HG03442 (cell line): ENCODE measurements at regions not wholly inside any gene's neighbourhood (a gene's known extent, or its start where the extent isn't known, plus 50 kb on each side); places are given as distances from the start of the nearest gene placed in this dataset.

Experiments used
- ATAC-seq: cut with Tn5 transposase; IDR thresholded peaks from one replicate; pipeline ENCODE4 v1.9.1; 2021; ENCODE audit warnings: mild to moderate bottlenecking, moderate library complexity; ENCODE audit not compliant: unreplicated experiment

DNA sequence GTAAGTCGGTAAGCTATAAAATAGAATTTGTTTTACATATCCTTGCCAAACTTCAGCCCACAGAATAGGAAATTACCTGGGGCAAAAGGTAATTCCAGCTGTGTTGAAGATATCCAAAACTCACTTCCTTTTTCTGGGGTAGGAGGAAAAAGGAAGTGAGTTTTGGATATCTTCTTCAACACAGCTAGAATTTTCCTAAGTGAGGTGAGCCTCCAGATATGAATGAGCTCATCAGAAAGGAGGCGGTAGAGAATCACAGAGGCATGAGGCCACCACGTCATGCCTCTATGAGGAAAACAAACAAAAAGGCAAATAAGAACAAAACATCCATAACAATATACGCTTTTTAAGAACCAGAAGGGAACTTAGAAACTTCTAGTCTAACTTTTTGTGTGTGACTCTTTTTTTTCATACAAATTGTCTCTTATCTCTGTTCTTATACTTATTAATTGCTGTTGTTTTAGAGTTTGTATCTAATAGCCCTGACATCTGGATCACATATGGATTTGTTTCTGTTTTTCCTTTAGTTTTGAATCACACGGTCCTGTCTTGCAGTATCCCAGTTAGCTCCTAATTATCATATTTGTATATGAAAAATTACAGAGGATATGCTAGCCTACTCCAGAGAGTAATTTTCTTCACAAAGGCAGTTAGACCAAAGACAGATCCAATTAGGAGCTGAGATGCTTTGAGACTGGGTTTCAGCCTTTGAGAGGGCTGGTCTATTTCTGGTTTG, 104.5 kb downstream of the RBM43 start:
- ATAC-seq = no peak

DNA sequence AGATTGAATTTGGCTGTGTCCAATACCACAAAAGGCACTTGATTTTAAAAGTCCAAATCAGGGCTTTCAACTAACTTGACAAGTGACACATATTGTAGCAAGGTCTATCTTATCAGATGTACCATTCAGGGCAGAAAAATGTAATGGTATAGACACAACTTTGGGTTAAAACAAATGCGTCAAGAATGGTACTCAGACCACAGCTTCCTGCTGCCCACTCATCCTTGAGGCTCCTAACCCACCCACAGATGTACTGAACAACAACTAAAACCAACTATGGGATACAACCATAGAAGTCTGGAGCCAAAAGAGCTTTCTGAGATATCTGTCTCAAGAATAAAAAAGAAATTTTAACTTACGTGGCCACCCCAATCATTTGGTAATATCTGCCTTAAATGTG, 105.2 kb downstream of the RBM43 start:
- ATAC-seq = no peak

DNA sequence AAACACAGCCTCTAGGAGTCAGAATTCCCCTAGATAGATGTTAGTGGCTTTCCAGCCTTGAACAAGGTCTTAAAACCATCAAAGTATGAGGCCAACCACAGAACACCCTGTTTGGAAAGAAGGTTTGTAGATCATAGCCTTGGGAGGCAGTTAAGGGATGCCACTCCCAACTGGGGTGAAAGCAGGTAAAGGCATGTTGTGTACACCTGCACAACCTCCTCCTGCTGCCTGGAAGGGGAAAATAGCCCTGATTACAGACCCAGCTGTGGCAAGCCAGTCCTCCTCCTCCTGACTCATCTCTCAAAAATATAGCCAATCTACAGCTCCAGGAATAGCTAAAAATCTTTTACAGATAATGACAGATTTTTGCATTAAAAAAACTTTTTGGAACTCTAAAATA, 108.1 kb downstream of the RBM43 start:
- ATAC-seq = no peak

DNA sequence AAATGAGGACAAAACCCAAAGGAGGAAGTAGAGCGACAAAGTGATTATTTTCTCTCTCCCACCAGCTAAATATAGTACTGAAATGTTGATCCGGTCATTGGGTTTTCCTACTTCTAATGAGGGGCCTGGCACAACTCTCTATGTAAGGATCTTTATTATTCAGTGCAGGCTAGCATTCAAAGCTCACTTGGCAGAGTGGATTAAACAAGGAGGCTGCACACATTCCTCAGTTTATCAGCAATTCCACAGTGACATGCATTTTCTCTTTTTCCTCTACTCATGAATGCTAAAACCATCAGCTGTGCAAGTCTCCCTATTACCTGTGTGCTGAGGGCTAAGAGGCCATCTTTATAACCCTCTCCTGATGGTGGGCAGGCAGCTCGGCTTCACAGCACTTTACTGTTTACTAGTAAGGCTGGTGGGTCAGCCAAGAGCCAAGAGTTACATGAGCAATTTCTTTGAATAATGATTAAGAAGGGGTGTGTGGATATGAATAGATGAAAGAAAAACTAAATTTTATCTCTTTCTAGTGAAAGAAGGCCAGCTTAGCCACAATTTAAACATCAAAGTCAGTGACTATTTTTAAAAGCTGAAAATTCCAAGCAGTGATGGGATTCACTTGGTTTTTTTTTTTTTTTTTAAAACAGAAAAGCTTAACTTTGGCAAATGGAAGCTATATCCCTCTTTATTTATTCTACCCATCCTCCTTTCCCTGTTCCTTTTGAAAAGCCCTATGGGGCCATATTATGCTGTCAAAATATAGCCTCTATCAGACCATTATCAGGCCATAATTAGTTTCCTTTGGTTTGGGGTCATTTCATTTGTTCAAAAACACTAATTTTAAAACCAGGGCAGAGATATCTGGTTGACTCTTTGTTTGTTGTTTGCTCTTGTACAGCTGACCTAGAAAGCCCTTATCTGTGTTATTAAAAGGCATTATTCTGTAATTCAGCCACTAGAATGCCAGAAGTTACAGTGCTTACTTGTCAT, 111.0 kb downstream of the RBM43 start:
- no peak for ATAC-seq

- ATAC-seq = no peak
Observed at GRCh38 chr2:151138507-151138906, 123.2 kb downstream of the RBM43 start.

DNA sequence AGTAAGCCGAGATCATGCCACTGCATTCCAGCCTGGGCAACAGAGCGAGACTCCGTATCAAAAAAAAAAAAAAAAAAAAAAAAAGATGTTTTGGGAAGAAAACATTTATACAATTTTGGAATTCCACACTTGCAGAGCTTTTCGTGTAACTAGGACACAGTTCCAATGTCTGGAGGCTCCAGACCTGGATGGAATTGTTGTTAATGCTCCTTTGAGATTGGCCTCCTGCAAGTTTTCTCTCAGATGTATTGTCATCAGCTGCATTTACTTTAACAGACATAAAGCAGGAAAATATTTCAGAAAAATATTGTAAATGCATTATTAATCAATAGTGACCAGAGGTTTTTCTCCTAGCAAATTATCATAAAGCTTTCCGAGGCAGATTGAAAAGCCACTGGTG, 124.1 kb downstream of the RBM43 start:
- no peak for ATAC-seq

GRCh38 chr2:151120011-151120410, 141.7 kb downstream of the RBM43 start:
- ATAC-seq = no peak

- ATAC-seq = no peak
Observed at GRCh38 chr2:151119374-151119773, 142.3 kb downstream of the RBM43 start.

DNA sequence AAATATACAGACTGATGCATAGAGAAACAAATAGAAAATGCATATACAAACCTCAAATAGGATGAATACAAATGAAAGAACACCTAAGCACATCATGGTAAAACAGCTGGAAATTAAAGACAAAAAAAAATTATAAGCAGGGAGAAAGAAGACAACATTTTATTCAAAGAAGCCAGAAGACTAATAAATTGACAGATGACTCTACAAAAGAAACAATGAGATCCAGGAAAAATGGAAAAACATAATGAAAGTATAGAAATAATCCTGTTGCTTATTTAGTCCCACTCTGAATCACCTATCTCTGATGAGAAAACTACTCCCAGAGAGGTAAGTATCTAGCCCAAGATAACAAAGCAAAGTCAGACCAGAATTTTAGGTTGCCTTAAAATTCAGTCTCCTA, 143.4 kb downstream of the RBM43 start:
- no peak for ATAC-seq

DNA sequence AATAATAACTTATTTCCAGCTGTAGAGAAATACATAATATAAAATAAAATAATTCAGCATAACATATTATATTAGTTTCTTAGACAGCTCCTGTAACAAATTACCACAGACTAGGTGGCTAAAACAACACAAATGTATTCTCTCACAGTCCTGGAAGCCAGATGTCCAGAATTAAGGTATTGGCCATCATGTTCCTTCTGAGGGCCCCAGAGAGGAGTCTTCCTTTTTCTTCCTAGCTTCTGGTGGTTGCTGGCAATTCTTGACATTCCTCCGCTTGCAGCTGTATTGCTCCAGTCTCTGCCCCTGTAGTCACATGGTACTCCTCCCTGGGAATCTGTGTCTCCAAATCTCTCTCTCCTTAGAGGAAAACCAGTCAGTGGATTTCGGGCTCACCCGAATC, 146.8 kb downstream of the RBM43 start:
- no peak for ATAC-seq

- ATAC-seq = no peak
Observed at GRCh38 chr2:151113318-151113717, 148.3 kb downstream of the RBM43 start.

GRCh38 chr2:151111599-151112278, 149.9 kb downstream of the RBM43 start:
- no peak for ATAC-seq

DNA sequence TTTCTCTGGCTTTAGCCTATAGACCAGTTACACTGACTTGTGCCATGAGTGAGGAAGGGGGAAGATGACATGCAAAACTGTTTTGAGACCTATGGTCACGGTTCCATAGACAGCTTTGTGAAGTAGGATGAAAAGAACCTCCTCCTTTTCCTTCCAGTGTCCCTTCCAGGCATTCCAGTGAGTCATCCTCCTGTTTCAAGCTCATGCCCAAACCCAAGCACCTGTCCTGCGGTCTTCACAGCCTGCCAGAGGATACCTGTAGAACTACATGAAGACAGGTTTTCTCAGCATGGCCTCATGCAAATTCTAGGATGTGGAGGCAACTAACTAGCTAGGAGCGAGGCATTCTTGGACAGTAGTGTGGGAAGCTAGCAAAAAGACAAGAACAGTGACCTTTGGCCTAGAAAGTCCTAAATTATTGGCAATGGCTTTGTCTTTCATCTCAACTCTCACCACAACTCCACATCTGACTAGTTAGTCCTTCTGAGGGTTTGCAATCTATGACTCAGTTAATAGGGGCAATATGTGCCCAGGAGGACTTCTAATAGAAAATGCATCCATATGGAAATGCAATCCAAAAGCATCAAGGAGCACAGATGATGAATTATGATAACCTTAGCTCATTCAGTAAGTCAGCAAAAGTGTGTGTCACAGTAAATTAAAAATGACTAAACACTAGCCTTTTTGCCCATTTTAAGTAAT, 154.7 kb downstream of the RBM43 start:
- no peak for ATAC-seq

GRCh38 chr2:151103551-151103950, 158.1 kb downstream of the RBM43 start:
- no peak for ATAC-seq

DNA sequence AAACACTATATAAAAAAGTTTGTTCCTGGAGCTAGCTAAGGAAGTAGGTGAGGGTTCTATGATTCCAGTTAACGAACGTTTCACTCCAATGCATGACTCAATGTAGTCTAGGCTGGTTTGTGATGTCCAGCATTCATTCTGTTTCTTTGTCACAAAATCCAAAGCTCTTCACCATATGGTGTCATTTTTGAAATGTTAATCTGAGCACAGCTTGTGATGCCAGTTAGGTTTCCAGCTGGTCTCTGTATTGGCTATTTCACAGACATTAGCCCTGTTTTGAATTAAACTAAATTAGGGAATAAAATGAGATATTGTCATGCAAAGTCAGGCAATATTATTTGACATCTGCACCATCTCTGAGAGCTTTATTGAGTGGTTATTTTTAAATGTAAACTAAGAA, 159.4 kb downstream of the RBM43 start:
- ATAC-seq = no peak

DNA sequence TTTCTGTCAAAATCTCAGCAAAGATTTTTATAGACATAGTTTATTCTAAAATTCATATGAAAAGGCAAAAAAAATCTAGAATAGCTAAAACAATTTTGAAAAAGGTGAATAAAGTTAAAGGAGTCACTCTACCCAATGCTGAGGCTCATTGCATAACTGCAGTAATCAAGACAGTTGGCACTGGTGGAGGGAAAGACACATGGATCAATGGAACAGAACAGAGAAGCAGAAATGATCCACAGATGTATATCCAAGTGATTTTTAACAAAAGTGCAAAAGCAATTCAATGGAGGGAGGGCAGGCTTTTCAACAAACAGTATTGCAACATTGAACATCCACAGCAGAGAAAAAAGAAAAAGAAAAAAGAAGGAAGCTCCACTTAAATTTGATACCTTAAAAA, 162.8 kb downstream of the RBM43 start:
- ATAC-seq = no peak

GRCh38 chr2:151097895-151098294, 163.8 kb downstream of the RBM43 start:
- no peak for ATAC-seq

DNA sequence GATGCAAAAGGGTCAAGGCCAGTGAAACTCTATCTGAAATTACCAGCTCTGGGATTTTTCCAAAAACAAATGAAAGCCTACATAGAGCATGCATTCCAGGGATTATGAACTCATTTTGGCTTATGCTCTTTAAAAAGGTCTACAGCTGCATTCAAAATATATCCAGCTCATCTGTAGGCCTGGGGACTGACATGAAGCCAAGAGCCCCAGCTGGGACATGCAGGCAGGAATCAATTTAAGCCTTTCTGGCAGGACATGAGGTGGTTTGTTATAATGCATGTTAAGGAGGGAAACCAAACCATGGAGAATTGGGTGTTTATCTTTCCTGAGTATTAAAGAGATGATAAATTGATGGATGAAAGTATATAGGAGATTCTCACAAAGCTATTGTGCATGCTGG, 164.5 kb downstream of the RBM43 start:
- ATAC-seq = no peak

DNA sequence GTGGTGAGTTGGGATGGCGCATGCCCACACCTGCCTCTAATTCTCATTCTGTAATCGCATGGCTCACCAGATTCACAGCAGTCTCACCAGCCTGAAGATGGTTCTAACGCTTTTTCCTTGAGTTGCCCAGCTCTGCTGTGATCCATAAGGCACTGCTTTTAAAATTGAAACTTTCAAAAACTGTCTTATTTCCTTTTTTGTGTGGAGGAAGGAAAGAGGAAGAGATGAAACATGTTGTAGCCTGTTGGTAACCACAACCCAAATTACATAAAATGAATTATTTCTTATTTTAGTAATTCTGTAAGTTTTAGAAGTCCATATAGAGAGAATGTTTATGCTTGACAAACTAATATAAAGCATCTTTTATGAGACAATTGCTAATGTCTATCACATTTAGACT, 165.4 kb downstream of the RBM43 start:
- no peak for ATAC-seq

DNA sequence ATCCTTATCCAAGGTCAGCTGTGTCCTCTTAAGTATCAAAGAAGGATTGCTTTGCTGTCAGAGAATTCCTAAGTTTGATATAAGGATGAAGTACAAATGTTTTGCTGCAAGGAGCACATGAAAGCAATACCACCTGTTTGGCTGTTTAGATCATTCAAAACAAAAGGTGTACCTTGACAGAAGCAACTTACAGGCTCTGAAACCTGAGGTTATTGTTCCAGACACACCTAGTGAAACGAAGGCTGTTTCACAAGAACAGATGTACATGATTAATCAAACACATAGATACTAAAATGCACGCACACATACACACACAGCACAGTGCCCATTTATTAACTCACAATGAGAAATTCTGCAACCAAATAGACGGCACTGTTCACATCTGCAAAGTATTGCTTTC, 166.2 kb downstream of the RBM43 start:
- no peak for ATAC-seq

DNA sequence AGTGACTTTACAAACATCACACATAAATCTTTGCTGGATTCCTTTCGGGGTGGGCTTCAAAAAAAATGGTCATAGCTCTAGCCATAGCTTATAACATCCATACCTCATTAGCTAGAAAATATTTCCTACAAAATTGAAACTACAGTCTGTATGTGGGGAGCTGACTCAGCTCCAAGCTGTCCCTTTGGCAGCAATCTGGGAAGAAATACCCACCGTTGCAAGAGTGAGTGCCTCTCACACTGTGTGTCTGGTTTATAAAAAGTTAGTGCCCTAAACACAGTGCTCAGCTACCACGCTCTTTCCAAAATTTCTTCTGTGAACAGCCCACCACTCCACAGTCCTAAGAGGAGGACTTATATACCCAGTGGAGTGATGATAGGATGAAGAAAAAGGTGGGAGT, 170.1 kb downstream of the RBM43 start:
- ATAC-seq = no peak
